ENCODE measurements at regions not wholly inside any gene's neighbourhood (a gene's known extent, or its start where the extent isn't known, plus 50 kb on each side); places are given as distances from the start of the nearest gene placed in this dataset.
"Not testable (repeated sequence)": the region's sequence is repeated elsewhere in the genome, so short reads cannot be mapped to it uniquely, and the experiment has no call there.

- H3K4me3 ChIP-seq (ENCODE audit: low read length in 2 of 2); POLR2A ChIA-PET (ENCODE audit: partially characterized antibody); DNase-seq; H3K27ac Mint-ChIP-seq; CTCF ChIA-PET (ENCODE audit: partially characterized antibody); H3K4me3 Mint-ChIP-seq; H3K36me3 ChIP-seq (ENCODE audit: insufficient read depth, low read length); H3K4me1 Mint-ChIP-seq; H3K9me3 ChIP-seq (ENCODE audit: control insufficient read depth in 1 of 2, low read length in 2 of 2); H3K27ac ChIP-seq (ENCODE audit: low read depth, low read length); H3K27me3 ChIP-seq (ENCODE audit: insufficient read depth, low read length); H3K27me3 Mint-ChIP-seq; intact Hi-C loops (cut with micrococcal nuclease); H3K36me3 Mint-ChIP-seq; H3K4me1 ChIP-seq (ENCODE audit: insufficient read depth, low read length): not testable (repeated sequence)
- peaks cover 0 to 17% (median 4%) of the 10 kb centered on the region in 8 donors for H3K9me3 Mint-ChIP-seq
These were observed 477.6 kb upstream of the IL12A start for GRCh38 chr3:159510988-159511387.

- no peak overlapping the region for H3K4me3 ChIP-seq (ENCODE audit: low read length in 2 of 2)
- no peak for DNase-seq
- Mint-ChIP-seq H3K9me3 (peaks cover 0 to 11% (median 3%) of the 10 kb centered on the region in 8 donors), H3K4me1 (no peaks in the 10 kb centered on the region), H3K27ac (no peak overlapping the region), H3K4me3 (no peak overlapping the region), H3K27me3 (peaks cover 0 to 2% of the 10 kb centered on the region in 2 donors), H3K36me3 (no peaks in the 10 kb centered on the region)
- no peaks in the 10 kb centered on the region for H3K36me3 ChIP-seq (ENCODE audit: insufficient read depth, low read length)
- no peaks in the 10 kb centered on the region for H3K4me1 ChIP-seq (ENCODE audit: insufficient read depth, low read length)
- no peak overlapping the region for H3K27ac ChIP-seq (ENCODE audit: low read depth, low read length)
- no peaks in the 10 kb centered on the region for H3K9me3 ChIP-seq (ENCODE audit: control insufficient read depth in 1 of 2, low read length in 2 of 2)
- H3K27me3 ChIP-seq (ENCODE audit: insufficient read depth, low read length): no peaks in the 10 kb centered on the region
- intact Hi-C loops (cut with micrococcal nuclease): no loop called here
- POLR2A ChIA-PET (ENCODE audit: partially characterized antibody): no interaction called here
- CTCF ChIA-PET (ENCODE audit: partially characterized antibody): no interaction called here
These were observed 475.2 kb upstream of the IL12A start for GRCh38 chr3:159513444-159513843.

- Histone ChIP-seq H3K9me3 (ENCODE audit: control insufficient read depth in 1 of 2, low read length in 2 of 2) (no peaks in the 10 kb centered on the region), H3K27me3 (ENCODE audit: insufficient read depth, low read length) (no peaks in the 10 kb centered on the region), H3K4me1 (ENCODE audit: insufficient read depth, low read length) (no peaks in the 10 kb centered on the region), H3K27ac (ENCODE audit: low read depth, low read length) (no peak overlapping the region), H3K36me3 (ENCODE audit: insufficient read depth, low read length) (no peaks in the 10 kb centered on the region), H3K4me3 (ENCODE audit: low read length in 2 of 2) (no peak overlapping the region)
- peaks cover 0 to 8% (median 2%) of the 10 kb centered on the region in 8 donors for H3K9me3 Mint-ChIP-seq
- no peaks in the 10 kb centered on the region for H3K36me3 Mint-ChIP-seq
- no peak overlapping the region for H3K4me3 Mint-ChIP-seq
- ChIA-PET CTCF (ENCODE audit: partially characterized antibody) (no interaction called here), POLR2A (ENCODE audit: partially characterized antibody) (no interaction called here)
- H3K27ac Mint-ChIP-seq: no peak overlapping the region
- DNase-seq: no peak
- peaks cover 0 to 2% of the 10 kb centered on the region in 2 donors for H3K27me3 Mint-ChIP-seq
- intact Hi-C loops (cut with micrococcal nuclease): no loop called here
- H3K4me1 Mint-ChIP-seq: no peaks in the 10 kb centered on the region
These were observed 474.7 kb upstream of the IL12A start for GRCh38 chr3:159513867-159514380.

- no peaks in the 10 kb centered on the region for H3K36me3 Mint-ChIP-seq
- H3K4me3 ChIP-seq (ENCODE audit: low read length in 2 of 2): no peak overlapping the region
- no peaks in the 10 kb centered on the region for H3K9me3 ChIP-seq (ENCODE audit: control insufficient read depth in 1 of 2, low read length in 2 of 2)
- ChIA-PET CTCF (ENCODE audit: partially characterized antibody) (no interaction called here), POLR2A (ENCODE audit: partially characterized antibody) (no interaction called here)
- H3K27me3 Mint-ChIP-seq: peaks cover 0 to 1% of the 10 kb centered on the region in 2 donors
- no peak overlapping the region for H3K27ac Mint-ChIP-seq
- H3K36me3 ChIP-seq (ENCODE audit: insufficient read depth, low read length): no peaks in the 10 kb centered on the region
- no peak overlapping the region for H3K4me3 Mint-ChIP-seq
- H3K27me3 ChIP-seq (ENCODE audit: insufficient read depth, low read length): no peaks in the 10 kb centered on the region
- H3K4me1 ChIP-seq (ENCODE audit: insufficient read depth, low read length): no peaks in the 10 kb centered on the region
- intact Hi-C loops (cut with micrococcal nuclease): no loop called here
- no peak overlapping the region for H3K27ac ChIP-seq (ENCODE audit: low read depth, low read length)
- H3K4me1 Mint-ChIP-seq: no peaks in the 10 kb centered on the region
- H3K9me3 Mint-ChIP-seq: peaks cover 0 to 2% (median 0%) of the 10 kb centered on the region in 8 donors
- no peak for DNase-seq
These were observed 471.5 kb upstream of the IL12A start for GRCh38 chr3:159517105-159517504.

GRCh38 chr3:159520638-159521037 lies 468.0 kb upstream of the IL12A start:
- POLR2A ChIA-PET (ENCODE audit: partially characterized antibody): interaction anchor here (0.6 kb wide), 1 partner anchor 635 kb away, joined by 4 read pairs; no protein-coding TSS in a partner anchor
- Mint-ChIP-seq H3K4me1 (no peaks in the 10 kb centered on the region), H3K9me3 (peaks cover 0 to 2% (median 0%) of the 10 kb centered on the region in 8 donors), H3K27me3 (peaks cover 0 to 1% of the 10 kb centered on the region in 2 donors), H3K36me3 (no peaks in the 10 kb centered on the region), H3K27ac (no peak overlapping the region), H3K4me3 (no peak overlapping the region)
- Histone ChIP-seq H3K4me3 (ENCODE audit: low read length in 2 of 2) (no peak overlapping the region), H3K27ac (ENCODE audit: low read depth, low read length) (no peak overlapping the region), H3K9me3 (ENCODE audit: control insufficient read depth in 1 of 2, low read length in 2 of 2) (no peaks in the 10 kb centered on the region), H3K27me3 (ENCODE audit: insufficient read depth, low read length) (no peaks in the 10 kb centered on the region), H3K36me3 (ENCODE audit: insufficient read depth, low read length) (no peaks in the 10 kb centered on the region), H3K4me1 (ENCODE audit: insufficient read depth, low read length) (no peaks in the 10 kb centered on the region)
- CTCF ChIA-PET (ENCODE audit: partially characterized antibody): no interaction called here
- intact Hi-C loops (cut with micrococcal nuclease): no loop called here
- no peak for DNase-seq

GRCh38 chr3:159522276-159522675 lies 466.4 kb upstream of the IL12A start:
- ChIA-PET CTCF (ENCODE audit: partially characterized antibody) (no interaction called here), POLR2A (ENCODE audit: partially characterized antibody) (no interaction called here)
- Mint-ChIP-seq H3K36me3 (no peaks in the 10 kb centered on the region), H3K9me3 (peaks cover 0 to 2% (median 0%) of the 10 kb centered on the region in 8 donors), H3K4me3 (no peak overlapping the region), H3K27ac (no peak overlapping the region), H3K4me1 (no peaks in the 10 kb centered on the region), H3K27me3 (no peaks in the 10 kb centered on the region)
- H3K9me3 ChIP-seq (ENCODE audit: control insufficient read depth in 1 of 2, low read length in 2 of 2): no peaks in the 10 kb centered on the region
- no peak overlapping the region for H3K27ac ChIP-seq (ENCODE audit: low read depth, low read length)
- no peaks in the 10 kb centered on the region for H3K27me3 ChIP-seq (ENCODE audit: insufficient read depth, low read length)
- DNase-seq: no peak
- no peaks in the 10 kb centered on the region for H3K36me3 ChIP-seq (ENCODE audit: insufficient read depth, low read length)
- no peaks in the 10 kb centered on the region for H3K4me1 ChIP-seq (ENCODE audit: insufficient read depth, low read length)
- no peak overlapping the region for H3K4me3 ChIP-seq (ENCODE audit: low read length in 2 of 2)
- intact Hi-C loops (cut with micrococcal nuclease): no loop called here

- intact Hi-C loops (cut with micrococcal nuclease): no loop called here
- Histone ChIP-seq H3K27ac (ENCODE audit: low read depth, low read length) (no peak overlapping the region), H3K4me3 (ENCODE audit: low read length in 2 of 2) (no peak overlapping the region), H3K36me3 (ENCODE audit: insufficient read depth, low read length) (no peaks in the 10 kb centered on the region), H3K4me1 (ENCODE audit: insufficient read depth, low read length) (no peaks in the 10 kb centered on the region), H3K27me3 (ENCODE audit: insufficient read depth, low read length) (no peaks in the 10 kb centered on the region), H3K9me3 (ENCODE audit: control insufficient read depth in 1 of 2, low read length in 2 of 2) (no peaks in the 10 kb centered on the region)
- Mint-ChIP-seq H3K9me3 (peaks cover 0 to 5% (median 0%) of the 10 kb centered on the region in 8 donors), H3K27ac (no peak overlapping the region), H3K4me1 (no peaks in the 10 kb centered on the region), H3K27me3 (peaks cover 0 to 1% of the 10 kb centered on the region in 2 donors), H3K4me3 (no peak overlapping the region), H3K36me3 (no peaks in the 10 kb centered on the region)
- POLR2A ChIA-PET (ENCODE audit: partially characterized antibody): no interaction called here
- CTCF ChIA-PET (ENCODE audit: partially characterized antibody): no interaction called here
- no peak for DNase-seq
These were observed 460.3 kb upstream of the IL12A start for GRCh38 chr3:159528251-159528895.

All from CD4-positive, alpha-beta memory T cell (primary cell).